ENCODE measurements at regions not wholly inside any gene's neighbourhood (a gene's known extent, or its start where the extent isn't known, plus 50 kb on each side); places are given as distances from the start of the nearest gene placed in this dataset.

DNA sequence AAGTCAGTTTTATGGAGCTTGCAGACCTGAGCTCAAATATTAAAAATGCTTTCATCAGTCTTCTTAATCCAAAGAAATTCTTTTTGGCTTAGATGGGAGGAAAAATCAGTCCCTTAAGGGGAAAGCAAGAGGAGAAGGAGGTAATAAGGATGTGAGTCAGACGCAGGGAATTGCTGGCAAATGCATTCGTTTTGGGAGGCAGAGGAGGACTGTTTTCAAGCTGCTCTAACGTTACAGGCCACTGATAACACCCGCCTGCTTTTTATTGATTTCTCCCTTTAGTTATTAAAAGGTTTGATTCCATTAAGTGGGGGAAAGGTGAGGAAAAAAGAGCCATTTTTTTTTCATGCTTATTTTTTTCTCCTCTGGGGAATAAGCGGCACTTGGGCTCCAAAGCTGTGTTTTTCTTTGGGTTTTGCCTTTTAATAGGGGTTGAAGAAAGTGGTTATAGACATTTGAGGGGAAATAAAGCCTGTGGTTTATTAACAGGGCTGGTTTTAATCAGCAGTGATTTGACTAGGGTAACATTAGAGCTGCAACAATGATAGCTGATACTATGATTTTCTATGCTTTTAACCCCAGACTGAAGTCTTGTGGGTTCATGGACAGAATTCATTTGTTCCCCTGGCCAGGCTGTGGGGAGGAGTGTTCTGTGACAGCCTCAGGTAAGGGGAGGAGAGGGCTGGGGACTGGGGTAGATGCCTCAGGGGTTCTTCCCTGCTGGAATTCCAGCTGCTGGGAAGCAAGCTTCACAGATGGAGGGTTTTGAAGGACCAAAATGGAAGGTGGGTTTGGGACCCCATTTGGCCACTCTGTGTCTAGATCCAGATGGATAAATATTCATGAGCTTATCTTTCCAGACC is 225.2 kb downstream of the GAS1 start:
- WGBS (ENCODE audit: low lambda C conversion rate, missing lambda C conversion rate), result 23% methylated on average over 5 of the region's 5 CpGs
- no peak overlapping the region for H2AFZ ChIP-seq
- peak; percentile 57 for DNase-seq (ENCODE audit: low spot score)

DNA sequence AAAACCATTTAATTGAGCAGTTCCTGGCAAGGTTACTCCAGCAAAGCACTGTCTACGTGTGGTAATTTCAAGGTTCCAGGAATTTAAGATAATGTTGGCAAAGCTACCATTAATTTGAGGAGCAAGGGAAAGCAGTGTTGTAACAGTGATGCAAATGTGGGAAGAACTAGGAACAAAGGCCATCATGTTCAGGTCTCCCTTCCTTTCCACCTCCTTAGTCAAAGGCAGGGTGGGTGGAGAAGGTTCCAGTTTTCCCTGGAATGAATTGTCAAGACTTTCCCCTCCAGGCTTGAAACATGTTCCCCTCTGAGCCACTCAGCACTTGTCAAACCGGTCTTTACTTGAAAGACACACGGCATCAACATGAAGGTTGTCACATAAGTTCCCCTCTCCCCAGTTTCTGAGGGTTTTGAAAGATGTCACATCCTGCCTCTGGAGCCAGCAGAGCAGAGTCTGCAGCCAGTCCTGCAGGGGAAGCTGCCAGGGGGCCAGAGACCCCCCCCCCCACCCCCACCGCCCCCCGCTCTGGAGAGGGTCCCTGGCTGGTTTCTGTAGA is 226.0 kb downstream of the GAS1 start:
- 36% methylated on average over 5 of the region's 5 CpGs for WGBS (ENCODE audit: low lambda C conversion rate, missing lambda C conversion rate)
- TF ChIP-seq, protein P1, sequence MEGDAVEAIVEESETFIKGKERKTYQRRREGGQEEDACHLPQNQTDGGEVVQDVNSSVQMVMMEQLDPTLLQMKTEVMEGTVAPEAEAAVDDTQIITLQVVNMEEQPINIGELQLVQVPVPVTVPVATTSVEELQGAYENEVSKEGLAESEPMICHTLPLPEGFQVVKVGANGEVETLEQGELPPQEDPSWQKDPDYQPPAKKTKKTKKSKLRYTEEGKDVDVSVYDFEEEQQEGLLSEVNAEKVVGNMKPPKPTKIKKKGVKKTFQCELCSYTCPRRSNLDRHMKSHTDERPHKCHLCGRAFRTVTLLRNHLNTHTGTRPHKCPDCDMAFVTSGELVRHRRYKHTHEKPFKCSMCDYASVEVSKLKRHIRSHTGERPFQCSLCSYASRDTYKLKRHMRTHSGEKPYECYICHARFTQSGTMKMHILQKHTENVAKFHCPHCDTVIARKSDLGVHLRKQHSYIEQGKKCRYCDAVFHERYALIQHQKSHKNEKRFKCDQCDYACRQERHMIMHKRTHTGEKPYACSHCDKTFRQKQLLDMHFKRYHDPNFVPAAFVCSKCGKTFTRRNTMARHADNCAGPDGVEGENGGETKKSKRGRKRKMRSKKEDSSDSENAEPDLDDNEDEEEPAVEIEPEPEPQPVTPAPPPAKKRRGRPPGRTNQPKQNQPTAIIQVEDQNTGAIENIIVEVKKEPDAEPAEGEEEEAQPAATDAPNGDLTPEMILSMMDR (IDR thresholded peaks at IDR 0.05; ENCODE audit: poor library complexity), result no peak
- TF ChIP-seq EZH2phosphoT487 (IDR thresholded peaks at IDR 0.05; ENCODE audit: low read depth, severe bottlenecking, unreplicated experiment) (no peak), EZH2 (IDR thresholded peaks at IDR 0.05; ENCODE audit: borderline replicate concordance) (no peak)
- no peak for DNase-seq (ENCODE audit: low spot score)
- Histone ChIP-seq H3K4me3 (no peak overlapping the region), H3K9me2 (replicated peaks; ENCODE audit: insufficient read depth) (no peaks in the 10 kb centered on the region), H3K4me1 (ENCODE audit: insufficient read depth) (peaks cover 13% of the 10 kb centered on the region), H3K79me2 (no peaks in the 10 kb centered on the region), H3K4me2 (peak overlapping the region; percentile 34), H3K27ac (peak overlapping the region; percentile 56), H2AFZ (no peak overlapping the region), H3K36me3 (replicated peaks; ENCODE audit: insufficient read depth, low read depth) (no peaks in the 10 kb centered on the region), H3K9me3 (ENCODE audit: low read depth) (no peaks in the 10 kb centered on the region), H3K27me3 (no peaks in the 10 kb centered on the region), H4K20me1 (ENCODE audit: insufficient read depth, poor library complexity, severe bottlenecking) (no peaks in the 10 kb centered on the region)

More for the DNA sequence above, 225.2 kb downstream of the GAS1 start:
- H3K4me1 ChIP-seq (ENCODE audit: insufficient read depth), result peaks cover 13% of the 10 kb centered on the region
- H3K79me2 ChIP-seq, result no peaks in the 10 kb centered on the region
- no peaks in the 10 kb centered on the region for H3K36me3 ChIP-seq (replicated peaks; ENCODE audit: insufficient read depth, low read depth)
- TF ChIP-seq EZH2 (IDR thresholded peaks at IDR 0.05; ENCODE audit: borderline replicate concordance) (no peak), EZH2phosphoT487 (IDR thresholded peaks at IDR 0.05; ENCODE audit: low read depth, severe bottlenecking, unreplicated experiment) (no peak)
- TF ChIP-seq, protein P1 (IDR thresholded peaks at IDR 0.05; ENCODE audit: poor library complexity), result no peak
- H3K27ac ChIP-seq, result peak overlapping the region; percentile 56
- no peaks in the 10 kb centered on the region for H3K9me2 ChIP-seq (replicated peaks; ENCODE audit: insufficient read depth)
- no peak overlapping the region for H3K4me3 ChIP-seq
- no peaks in the 10 kb centered on the region for H3K27me3 ChIP-seq
- peak overlapping the region; percentile 34 for H3K4me2 ChIP-seq
- H3K9me3 ChIP-seq (ENCODE audit: low read depth), result no peaks in the 10 kb centered on the region
- no peaks in the 10 kb centered on the region for H4K20me1 ChIP-seq (ENCODE audit: insufficient read depth, poor library complexity, severe bottlenecking)

DNA sequence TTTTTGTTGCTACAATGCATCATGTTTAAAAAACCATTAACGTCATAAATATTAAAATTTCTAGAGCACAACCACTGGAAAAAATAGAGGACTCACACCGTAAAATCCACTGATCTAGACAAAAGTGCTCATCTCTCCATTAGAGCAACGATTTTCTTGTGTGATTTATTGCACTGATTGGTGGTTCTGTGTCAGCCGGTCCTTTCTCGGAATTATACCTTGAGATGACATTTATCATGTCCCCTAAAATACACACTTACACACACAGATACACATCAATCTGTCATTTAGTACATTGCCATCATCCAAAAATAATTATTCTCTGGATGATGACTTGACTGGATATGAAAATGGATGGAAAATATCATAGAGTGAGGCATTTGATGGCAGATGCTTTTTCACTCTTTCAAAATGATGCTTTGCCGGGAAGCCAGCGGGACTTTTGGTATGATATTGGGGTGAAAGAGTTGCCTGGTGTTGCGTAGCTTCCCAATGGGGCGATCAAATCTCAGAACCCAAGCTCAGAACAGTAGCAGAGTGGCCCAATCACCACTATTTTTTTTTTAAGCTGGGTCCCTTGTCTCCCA is 226.6 kb downstream of the GAS1 start:
- no peak overlapping the region for H2AFZ ChIP-seq
- H3K9me3 ChIP-seq (ENCODE audit: low read depth), result no peaks in the 10 kb centered on the region
- no peaks in the 10 kb centered on the region for H4K20me1 ChIP-seq (ENCODE audit: insufficient read depth, poor library complexity, severe bottlenecking)
- no peaks in the 10 kb centered on the region for H3K9me2 ChIP-seq (replicated peaks; ENCODE audit: insufficient read depth)
- no peaks in the 10 kb centered on the region for H3K79me2 ChIP-seq
- WGBS (ENCODE audit: low lambda C conversion rate, missing lambda C conversion rate), result 94% methylated on average over 9 of the region's 9 CpGs
- H3K4me3 ChIP-seq, result no peak overlapping the region
- peaks cover 13% of the 10 kb centered on the region for H3K4me1 ChIP-seq (ENCODE audit: insufficient read depth)
- no peak for DNase-seq (ENCODE audit: low spot score)
- no peaks in the 10 kb centered on the region for H3K36me3 ChIP-seq (replicated peaks; ENCODE audit: insufficient read depth, low read depth)
- H3K27ac ChIP-seq, result peak overlapping the region; percentile 56
- TF ChIP-seq, protein P1 (IDR thresholded peaks at IDR 0.05; ENCODE audit: poor library complexity), result no peak
- TF ChIP-seq EZH2 (IDR thresholded peaks at IDR 0.05; ENCODE audit: borderline replicate concordance) (no peak), EZH2phosphoT487 (IDR thresholded peaks at IDR 0.05; ENCODE audit: low read depth, severe bottlenecking, unreplicated experiment) (no peak)
- H3K4me2 ChIP-seq, result peak overlapping the region; percentile 34
- no peaks in the 10 kb centered on the region for H3K27me3 ChIP-seq

All from hepatocyte (in vitro differentiated cells).